HG03565 (cell line): ENCODE measurements at regions not wholly inside any gene's neighbourhood (a gene's known extent, or its start where the extent isn't known, plus 50 kb on each side); places are given as distances from the start of the nearest gene placed in this dataset.

ENCODE experiments used
- ATAC-seq: cut with Tn5 transposase; IDR thresholded peaks from one replicate; pipeline ENCODE4 v1.9.1; 2021; ENCODE audit warnings: mild to moderate bottlenecking, moderate library complexity; ENCODE audit not compliant: unreplicated experiment

DNA sequence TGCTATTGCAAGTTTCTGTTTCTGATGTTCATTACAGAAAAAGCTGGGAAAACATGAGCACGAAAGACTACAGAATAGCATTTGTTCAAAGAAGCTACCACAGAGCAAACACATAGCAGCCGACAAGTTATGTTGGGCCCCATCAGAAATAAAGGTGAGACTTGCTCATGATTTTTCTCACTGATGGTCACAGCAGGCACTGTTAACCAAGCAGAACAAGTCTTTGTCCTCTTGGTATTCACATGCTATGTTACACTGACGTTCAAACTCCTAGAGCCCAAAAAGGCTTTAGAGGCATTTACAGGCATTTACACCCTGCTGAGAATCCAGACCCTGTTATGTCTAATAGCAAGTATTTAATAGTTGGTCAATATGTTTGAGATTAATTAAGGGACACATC is 235.0 kb upstream of the HNMT start:
- ATAC-seq: no peak

DNA sequence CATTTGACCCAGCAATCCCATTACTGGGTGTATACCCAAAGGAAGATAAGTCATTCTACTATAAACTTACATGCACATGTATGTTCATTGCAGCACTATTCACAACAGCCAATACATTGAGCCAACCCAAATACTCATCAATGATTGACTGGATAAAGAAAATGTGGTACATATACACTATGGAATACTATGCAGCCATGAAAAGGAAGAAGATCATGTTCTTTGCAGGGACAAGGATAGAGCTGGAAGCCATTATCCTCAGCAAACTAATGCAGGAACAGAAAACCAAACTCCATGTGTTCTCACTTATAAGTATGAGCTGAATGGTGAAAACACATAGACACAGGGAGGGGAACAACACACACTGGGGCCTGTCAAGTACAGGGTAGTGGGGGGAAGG is 226.7 kb upstream of the HNMT start:
- no peak for ATAC-seq

DNA sequence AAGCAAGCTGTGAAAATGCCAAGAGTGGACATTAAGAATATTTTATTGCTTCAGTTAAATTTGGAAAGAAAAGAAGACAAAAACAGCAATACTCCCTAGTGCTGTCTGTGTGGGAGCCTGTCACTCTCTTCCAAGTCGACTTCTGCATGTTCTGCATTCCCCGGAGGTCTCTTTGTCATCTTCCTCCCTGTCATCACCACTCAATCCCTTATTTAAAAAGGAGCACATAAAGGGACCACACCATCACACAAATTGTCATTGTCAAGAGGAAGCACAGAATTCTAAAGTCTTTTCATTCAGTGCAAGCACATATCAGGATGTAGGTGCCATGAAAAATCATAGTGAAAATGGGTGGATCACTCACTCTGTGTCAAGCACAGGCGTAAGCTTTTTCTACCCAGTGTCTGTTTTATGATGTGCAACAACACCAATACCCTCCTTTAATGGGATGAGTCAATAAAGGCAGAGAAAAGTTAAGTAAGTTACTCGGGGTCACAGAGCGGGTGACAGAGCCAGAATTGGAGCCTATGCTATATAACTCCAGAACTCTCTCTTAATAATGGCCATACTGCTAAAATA is 222.4 kb upstream of the HNMT start:
- no peak for ATAC-seq

- ATAC-seq: no peak
These were observed 216.8 kb upstream of the HNMT start for GRCh38 chr2:137747509-137747908.

GRCh38 chr2:137748533-137748932 is 215.7 kb upstream of the HNMT start:
- ATAC-seq: no peak

- ATAC-seq: no peak
These were observed 199.6 kb upstream of the HNMT start for GRCh38 chr2:137764646-137765045.

- ATAC-seq: no peak
These were observed 194.9 kb upstream of the HNMT start for GRCh38 chr2:137769406-137769805.

DNA sequence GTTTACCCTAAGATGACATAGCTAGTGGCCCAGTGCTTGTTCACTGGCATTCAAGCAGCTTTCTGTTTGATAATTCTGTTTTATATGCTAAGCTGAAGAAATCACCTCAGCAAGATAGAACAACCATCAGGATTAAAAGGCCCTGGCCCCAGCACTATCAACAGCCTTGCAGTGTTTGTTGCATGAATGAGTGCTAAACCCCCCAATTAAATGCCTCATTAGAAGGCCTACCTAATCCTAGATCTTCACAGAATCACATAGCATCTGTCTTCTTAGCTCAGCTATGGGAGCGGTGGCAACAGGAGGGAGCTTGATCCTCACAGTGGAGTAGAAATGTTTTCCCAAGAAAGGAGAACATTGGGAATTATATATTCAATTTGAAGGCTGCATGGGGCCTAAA is 194.1 kb upstream of the HNMT start:
- no peak for ATAC-seq

DNA sequence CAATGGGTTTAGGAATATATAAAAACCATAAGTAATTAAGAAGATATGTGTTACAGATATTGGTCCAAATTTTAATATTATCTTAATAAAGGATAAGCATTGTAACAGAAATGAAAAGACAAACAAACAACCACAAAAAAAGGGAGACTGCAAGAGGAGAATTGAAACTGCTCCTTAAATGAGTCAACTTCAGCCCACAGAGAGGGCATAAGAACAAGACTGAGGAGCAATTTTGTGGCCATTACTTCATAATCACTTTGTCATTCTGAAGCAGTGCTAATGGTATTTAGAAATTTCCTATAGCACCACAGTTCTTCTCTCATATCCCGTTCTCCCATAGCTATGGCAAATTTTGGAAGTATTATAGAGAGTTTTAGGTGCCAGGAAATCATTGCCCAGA is 193.2 kb upstream of the HNMT start:
- ATAC-seq: peak; percentile 82

GRCh38 chr2:137772451-137772850 is 191.8 kb upstream of the HNMT start:
- ATAC-seq: no peak

- ATAC-seq: no peak
These were observed 188.7 kb upstream of the HNMT start for GRCh38 chr2:137775529-137775928.

DNA sequence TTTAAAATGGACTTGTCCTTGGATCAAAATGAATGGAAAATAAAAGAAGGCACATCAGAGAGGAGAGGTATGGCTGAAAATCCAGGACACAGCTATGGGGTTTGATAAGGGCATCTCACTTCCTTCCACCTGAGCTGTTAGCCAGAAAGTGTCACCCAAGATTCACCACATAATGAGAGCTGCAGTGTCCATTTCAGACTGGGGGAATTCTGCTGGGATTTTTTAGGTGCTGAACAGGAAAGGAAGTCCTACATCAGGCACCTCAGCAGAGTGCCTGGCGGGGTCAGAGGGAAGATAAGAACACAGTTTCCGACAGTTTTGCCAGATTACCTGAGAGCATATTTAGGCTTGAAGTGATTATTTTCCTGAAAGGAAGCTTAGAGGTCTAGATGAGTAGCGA is 187.6 kb upstream of the HNMT start:
- no peak for ATAC-seq

- peak; percentile 90 for ATAC-seq
These were observed 166.6 kb upstream of the HNMT start for GRCh38 chr2:137797641-137798040.

- ATAC-seq: no peak
These were observed 164.7 kb upstream of the HNMT start for GRCh38 chr2:137799600-137799999.

GRCh38 chr2:137800386-137800785 is 163.9 kb upstream of the HNMT start:
- no peak for ATAC-seq

DNA sequence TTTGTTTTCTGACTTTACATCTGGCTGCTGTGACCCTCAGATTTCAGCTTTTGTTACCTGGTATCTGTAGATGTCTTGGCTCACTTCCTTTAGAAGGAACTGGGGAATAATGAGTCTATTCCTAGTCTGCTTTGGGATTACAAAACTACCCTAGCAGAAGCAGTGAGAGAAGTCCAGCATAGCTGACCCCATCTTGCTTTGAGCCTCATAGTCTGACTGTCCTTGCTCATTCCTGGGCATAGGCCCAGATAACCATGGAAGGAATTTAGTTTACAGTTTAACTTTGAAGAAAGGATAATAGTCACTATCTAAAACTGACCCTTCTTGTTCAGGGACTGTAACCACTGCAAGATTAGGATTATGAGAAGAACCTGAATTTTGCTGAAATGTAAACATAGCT is 163.0 kb upstream of the HNMT start:
- no peak for ATAC-seq

- ATAC-seq: no peak
These were observed 162.2 kb upstream of the HNMT start for GRCh38 chr2:137802038-137802437.

GRCh38 chr2:137806068-137806805 is 158.0 kb upstream of the HNMT start:
- ATAC-seq: no peak

DNA sequence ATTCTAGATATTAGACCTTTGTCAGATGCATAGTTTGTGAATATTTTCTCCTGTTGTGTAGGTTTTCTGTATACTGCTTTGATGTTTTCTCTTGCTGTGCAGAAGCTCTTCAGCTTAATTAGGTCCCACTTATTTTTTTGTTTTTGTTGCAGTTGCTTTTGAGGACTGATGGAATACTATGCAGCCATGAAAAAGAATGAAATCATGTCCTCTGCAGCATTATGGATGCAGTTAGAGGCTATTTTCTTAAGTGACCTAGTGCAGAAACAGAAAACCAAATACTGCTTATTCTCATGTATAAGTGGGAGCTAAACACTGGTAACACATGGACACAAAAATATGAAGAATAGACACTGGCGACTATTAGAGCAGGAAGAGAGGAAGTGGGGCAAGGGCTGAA is 155.0 kb upstream of the HNMT start:
- no peak for ATAC-seq

DNA sequence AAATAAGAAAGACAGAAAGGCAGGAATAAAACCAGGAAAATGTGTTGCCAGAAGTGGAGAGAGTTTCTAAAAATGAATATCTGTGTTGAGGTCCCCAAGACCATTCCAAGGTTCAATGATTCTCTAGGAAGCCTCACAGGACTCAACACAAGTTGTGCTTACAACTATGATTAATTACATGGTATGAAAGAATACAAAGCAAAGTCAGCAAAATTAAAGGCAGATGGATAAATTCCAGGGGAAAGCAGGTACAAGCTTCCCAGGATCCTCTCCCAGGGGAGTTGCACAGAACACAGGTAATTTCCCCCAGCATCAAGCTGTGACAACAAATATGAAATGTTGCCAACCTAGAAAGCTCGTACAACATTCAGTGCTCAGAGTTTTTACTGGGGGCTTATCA is 154.4 kb upstream of the HNMT start:
- no peak for ATAC-seq

DNA sequence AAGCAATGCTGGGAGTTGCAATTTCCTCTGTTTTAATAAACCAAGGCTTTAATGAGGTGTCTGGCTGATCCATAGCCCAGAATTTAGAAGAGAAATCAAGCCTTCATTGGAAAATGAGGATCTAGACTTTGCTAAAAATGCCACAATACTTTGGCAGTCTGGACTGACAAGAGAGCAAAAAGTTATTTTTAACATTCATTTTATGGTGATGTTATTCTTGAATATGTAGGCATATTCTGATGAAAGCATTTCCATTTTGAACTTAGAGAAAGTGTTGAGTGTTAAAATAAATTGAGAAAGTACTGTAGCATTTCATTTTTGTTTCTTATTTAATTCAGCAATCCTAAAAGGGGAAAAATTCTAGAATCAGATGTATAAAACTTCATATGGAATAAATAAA is 151.8 kb upstream of the HNMT start:
- ATAC-seq: no peak

DNA sequence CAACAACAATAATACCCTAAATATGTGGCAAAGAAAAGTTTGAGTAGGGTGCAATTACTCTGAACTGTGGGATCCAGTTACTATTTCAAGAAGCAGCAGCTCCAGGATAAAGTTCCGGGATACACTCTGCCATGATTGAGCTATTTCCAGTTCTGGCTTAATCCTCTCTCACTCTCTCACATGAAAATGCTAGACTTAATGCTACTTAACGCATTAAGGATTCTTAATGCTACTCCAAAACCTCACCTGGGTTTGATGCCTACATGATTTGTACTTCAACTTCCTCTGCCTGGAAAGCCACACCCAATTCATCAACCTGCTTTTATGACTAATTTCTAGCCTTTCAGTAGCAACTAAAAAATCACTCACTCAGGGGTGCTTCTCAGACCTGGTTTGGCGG is 151.1 kb upstream of the HNMT start:
- ATAC-seq: no peak

DNA sequence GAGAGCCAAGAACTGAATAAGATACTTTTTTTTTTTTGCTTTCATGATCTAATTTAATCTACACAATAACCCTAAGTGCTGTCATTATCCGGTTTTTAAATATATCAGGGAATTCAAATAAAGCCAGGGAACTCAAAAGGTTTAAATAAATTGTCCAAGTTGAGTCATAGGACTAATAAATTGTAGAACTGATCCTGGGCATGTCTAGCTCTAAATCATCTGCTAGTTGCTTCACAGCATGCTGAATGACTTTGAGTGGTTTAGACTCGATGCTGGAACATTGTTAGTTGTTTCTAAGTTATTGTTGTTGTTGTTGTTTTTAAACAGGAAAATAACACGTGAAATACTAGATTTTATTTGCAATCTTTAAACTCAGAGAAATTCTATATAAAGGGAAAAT is 147.2 kb upstream of the HNMT start:
- ATAC-seq: no peak
